ENCODE measurements at regions not wholly inside any gene's neighbourhood (a gene's known extent, or its start where the extent isn't known, plus 50 kb on each side); places are given as distances from the start of the nearest gene placed in this dataset.
A peak's percentile ranks its signal among the peaks of the same experiment; 100 is the strongest.

DNA sequence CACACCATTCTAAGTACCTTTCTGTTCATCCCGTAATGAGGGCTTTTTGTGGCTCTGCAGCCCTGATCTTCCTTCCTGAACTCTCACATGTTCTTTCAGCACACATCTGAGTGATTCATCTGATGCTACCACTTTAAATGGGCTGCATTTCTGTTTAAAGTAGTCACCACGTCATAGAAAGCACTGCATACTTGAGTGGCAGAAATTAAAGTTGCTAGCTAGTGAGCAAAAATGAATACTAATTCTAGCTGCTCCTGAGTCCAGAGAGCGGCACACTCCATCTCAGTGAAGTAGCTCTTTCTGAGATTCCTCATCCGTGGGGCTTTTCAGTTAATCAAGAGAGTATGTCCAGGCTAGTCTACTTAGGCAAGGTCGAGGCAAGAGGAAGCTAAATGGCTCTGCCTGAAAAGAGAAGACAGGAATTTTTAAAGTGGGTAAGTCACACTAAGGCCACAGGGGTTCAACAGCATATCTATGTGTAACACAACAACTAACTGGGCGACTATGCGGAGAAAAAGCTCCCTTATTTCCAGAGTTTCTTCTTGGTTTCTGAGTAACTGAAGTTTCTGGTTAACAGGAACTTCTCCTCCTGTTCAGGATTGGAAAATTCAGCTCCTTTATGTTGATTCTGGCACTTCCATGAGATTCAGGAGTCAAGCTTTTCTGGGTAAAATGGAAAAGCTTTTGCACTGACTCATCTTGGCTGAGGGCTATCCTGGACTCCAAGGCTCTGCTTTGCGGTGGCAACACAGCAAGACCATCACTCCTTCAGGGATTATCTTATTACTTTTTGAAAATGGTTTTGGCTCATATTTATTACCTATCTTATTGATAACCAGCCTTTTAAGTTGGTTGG, 109.5 kb downstream of the TAF11L14 start:
- Histone ChIP-seq H3K4me2 (ENCODE audit: insufficient read depth, insufficient read length, low read length) (no peak overlapping the region), H3K18ac (ENCODE audit: insufficient read length, low read depth, low read length) (no peak overlapping the region), H3K27me3 (ENCODE audit: insufficient read depth, low read length) (no peaks in the 10 kb centered on the region), H3K27ac (ENCODE audit: insufficient read length, low read depth, low read length) (no peak overlapping the region), H2BK20ac (ENCODE audit: low read depth, low read length, poor library complexity, severe bottlenecking) (no peak overlapping the region), H4K8ac (replicated peaks; ENCODE audit: insufficient read length, low read depth, low read length) (no peak overlapping the region), H3K9ac (ENCODE audit: extremely low read depth, insufficient read length, low read length) (no peak overlapping the region), H4K5ac (ENCODE audit: insufficient read length, low read depth, low read length) (no peak overlapping the region), H3K79me1 (ENCODE audit: insufficient read depth, low read depth, low read length, poor library complexity, severe bottlenecking) (no peaks in the 10 kb centered on the region), H2BK5ac (ENCODE audit: insufficient read length, low read length) (no peak overlapping the region), H3K23ac (ENCODE audit: insufficient read length, low read depth, low read length) (no peak overlapping the region), H3T11ph (ENCODE audit: low read length) (no peak overlapping the region), H3K56ac (ENCODE audit: insufficient read length, low read depth, low read length) (no peak overlapping the region), H2BK15ac (ENCODE audit: low read depth, low read length) (no peak overlapping the region), H2BK12ac (ENCODE audit: insufficient read length, low read depth, low read length) (no peak overlapping the region), H3K79me2 (ENCODE audit: insufficient read depth, low read length) (no peaks in the 10 kb centered on the region), H2AK5ac (ENCODE audit: insufficient read length, low read length) (no peak overlapping the region), H3K14ac (ENCODE audit: insufficient read depth, low read length) (no peak overlapping the region), H4K20me1 (ENCODE audit: control insufficient read depth, insufficient read depth, insufficient read length) (no peaks in the 10 kb centered on the region), H3K4ac (ENCODE audit: low read depth, low read length) (no peak overlapping the region), H4K91ac (ENCODE audit: insufficient read length, low read depth, low read length) (no peak overlapping the region), H3K4me1 (ENCODE audit: insufficient read depth, low read length) (no peaks in the 10 kb centered on the region), H2BK120ac (ENCODE audit: low read depth, low read length, poor library complexity, severe bottlenecking) (no peak overlapping the region), H2AFZ (ENCODE audit: low read length) (no peak overlapping the region), H3K9me3 (ENCODE audit: control insufficient read depth, low read depth, low read length) (no peaks in the 10 kb centered on the region), H3K23me2 (ENCODE audit: insufficient read length, low read depth, low read length, poor library complexity, severe bottlenecking) (no peaks in the 10 kb centered on the region)
- Mint-ChIP-seq H3K4me1 (peaks cover 0 to 4% of the 10 kb centered on the region in 2 experiments; a peak in 1 of 4 replicates), H3K27ac (peak overlapping the region in 1 of 3 experiments; percentile 92; a peak in 1 of 7 replicates), H3K4me3 (no peak overlapping the region), H3K36me3 (ENCODE audit: insufficient read depth in 1 of 3, low read depth in 3 of 3) (no peaks in the 10 kb centered on the region), H3K27me3 (ENCODE audit: low read depth) (no peaks in the 10 kb centered on the region), H3K9me3 (no peaks in the 10 kb centered on the region; a peak in 1 of 5 replicates)
- WGBS (ENCODE audit: extremely low coverage, insufficient read length, low lambda C conversion rate) = no CpG with 5 or more reads among the region's 8 CpGs
- DNase-seq = no peak
- TF ChIP-seq, protein P1, sequence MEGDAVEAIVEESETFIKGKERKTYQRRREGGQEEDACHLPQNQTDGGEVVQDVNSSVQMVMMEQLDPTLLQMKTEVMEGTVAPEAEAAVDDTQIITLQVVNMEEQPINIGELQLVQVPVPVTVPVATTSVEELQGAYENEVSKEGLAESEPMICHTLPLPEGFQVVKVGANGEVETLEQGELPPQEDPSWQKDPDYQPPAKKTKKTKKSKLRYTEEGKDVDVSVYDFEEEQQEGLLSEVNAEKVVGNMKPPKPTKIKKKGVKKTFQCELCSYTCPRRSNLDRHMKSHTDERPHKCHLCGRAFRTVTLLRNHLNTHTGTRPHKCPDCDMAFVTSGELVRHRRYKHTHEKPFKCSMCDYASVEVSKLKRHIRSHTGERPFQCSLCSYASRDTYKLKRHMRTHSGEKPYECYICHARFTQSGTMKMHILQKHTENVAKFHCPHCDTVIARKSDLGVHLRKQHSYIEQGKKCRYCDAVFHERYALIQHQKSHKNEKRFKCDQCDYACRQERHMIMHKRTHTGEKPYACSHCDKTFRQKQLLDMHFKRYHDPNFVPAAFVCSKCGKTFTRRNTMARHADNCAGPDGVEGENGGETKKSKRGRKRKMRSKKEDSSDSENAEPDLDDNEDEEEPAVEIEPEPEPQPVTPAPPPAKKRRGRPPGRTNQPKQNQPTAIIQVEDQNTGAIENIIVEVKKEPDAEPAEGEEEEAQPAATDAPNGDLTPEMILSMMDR (conservative IDR thresholded peaks at IDR 0.05) = no peak

Measured in H9 (cell line).